ENCODE measurements at regions not wholly inside any gene's neighbourhood (a gene's known extent, or its start where the extent isn't known, plus 50 kb on each side); places are given as distances from the start of the nearest gene placed in this dataset.

DNA sequence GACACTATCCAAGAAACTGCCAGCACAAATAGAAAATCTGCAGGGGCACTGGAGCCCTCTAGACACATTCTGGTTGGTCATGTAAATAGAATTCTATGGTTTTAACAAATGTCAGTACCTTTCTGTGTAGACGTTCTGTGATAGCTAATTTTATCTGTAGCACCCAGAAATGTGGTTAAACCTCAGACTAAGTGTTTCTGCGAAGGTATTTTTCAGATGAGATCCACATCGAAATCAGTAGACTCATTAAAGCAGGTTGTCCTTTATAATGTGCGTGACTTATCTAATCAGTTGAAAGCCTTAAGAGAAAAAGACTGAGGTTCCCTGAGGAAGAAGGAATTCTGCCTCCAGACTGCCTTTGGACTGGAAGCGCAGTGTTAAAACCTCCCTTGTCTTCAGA, 922.9 kb downstream of the EFNB2 start:
- TF ChIP-seq POLR2AphosphoS5 (IDR thresholded peaks at IDR 0.05; ENCODE audit: low read depth, low read length), result no peak
- TF ChIP-seq POLR2A (IDR thresholded peaks at IDR 0.05; ENCODE audit: low read depth, low read length), result no peak
- TF ChIP-seq TAF1 (IDR thresholded peaks at IDR 0.05; ENCODE audit: low read depth, low read length), result no peak
- TF ChIP-seq PAX5 (IDR thresholded peaks at IDR 0.05; ENCODE audit: insufficient read depth, low read length, severe bottlenecking), result no peak
- no peak for TF ChIP-seq POU2F2 (IDR thresholded peaks at IDR 0.05; ENCODE audit: low read depth, low read length)
- no peak for TF ChIP-seq SPI1 (IDR thresholded peaks at IDR 0.05; ENCODE audit: low read depth, low read length)

Measured in GM12891 (cell line).